ENCODE measurements at regions not wholly inside any gene's neighbourhood (a gene's known extent, or its start where the extent isn't known, plus 50 kb on each side); places are given as distances from the start of the nearest gene placed in this dataset.

- H3K4me3 ChIP-seq (ENCODE audit: low read depth, low read length), result no peak overlapping the region
- TF ChIP-seq MAX (IDR thresholded peaks at IDR 0.05; ENCODE audit: low read depth, low read length) (no peak), CTCF (IDR thresholded peaks at IDR 0.05; ENCODE audit: low read depth, low read length) (no peak), POLR2A (IDR thresholded peaks at IDR 0.05; ENCODE audit: extremely low read depth, insufficient read length) (no peak), MYC (IDR thresholded peaks at IDR 0.05; ENCODE audit: low read depth, low read length) (no peak)
- no peak for DNase-seq (ENCODE audit: low read depth)
Observed at GRCh38 chr11:70883323-70883940, 368.9 kb downstream of the SHANK2 start.

GRCh38 chr11:70883973-70884623 is 368.3 kb downstream of the SHANK2 start:
- TF ChIP-seq MAX (IDR thresholded peaks at IDR 0.05; ENCODE audit: low read depth, low read length) (no peak), MYC (IDR thresholded peaks at IDR 0.05; ENCODE audit: low read depth, low read length) (no peak), POLR2A (IDR thresholded peaks at IDR 0.05; ENCODE audit: extremely low read depth, insufficient read length) (no peak), CTCF (IDR thresholded peaks at IDR 0.05; ENCODE audit: low read depth, low read length) (no peak)
- no peak overlapping the region for H3K4me3 ChIP-seq (ENCODE audit: low read depth, low read length)
- DNase-seq (ENCODE audit: low read depth), result no peak

- no peak overlapping the region for H3K4me3 ChIP-seq (ENCODE audit: low read depth, low read length)
- no peak for DNase-seq (ENCODE audit: low read depth)
- TF ChIP-seq POLR2A (IDR thresholded peaks at IDR 0.05; ENCODE audit: extremely low read depth, insufficient read length) (no peak), CTCF (IDR thresholded peaks at IDR 0.05; ENCODE audit: low read depth, low read length) (no peak), MYC (IDR thresholded peaks at IDR 0.05; ENCODE audit: low read depth, low read length) (no peak), MAX (IDR thresholded peaks at IDR 0.05; ENCODE audit: low read depth, low read length) (no peak)
Observed at GRCh38 chr11:70885281-70886231, 366.8 kb downstream of the SHANK2 start.

GRCh38 chr11:70886256-70886655 is 366.1 kb downstream of the SHANK2 start:
- no peak overlapping the region for H3K4me3 ChIP-seq (ENCODE audit: low read depth, low read length)
- no peak for DNase-seq (ENCODE audit: low read depth)
- no peak for TF ChIP-seq MYC (IDR thresholded peaks at IDR 0.05; ENCODE audit: low read depth, low read length)

GRCh38 chr11:70886676-70887541 is 365.5 kb downstream of the SHANK2 start:
- TF ChIP-seq CTCF (IDR thresholded peaks at IDR 0.05; ENCODE audit: low read depth, low read length), result no peak
- TF ChIP-seq MAX (IDR thresholded peaks at IDR 0.05; ENCODE audit: low read depth, low read length), result no peak
- no peak for TF ChIP-seq MYC (IDR thresholded peaks at IDR 0.05; ENCODE audit: low read depth, low read length)
- no peak for TF ChIP-seq POLR2A (IDR thresholded peaks at IDR 0.05; ENCODE audit: extremely low read depth, insufficient read length)
- DNase-seq (ENCODE audit: low read depth), result no peak
- H3K4me3 ChIP-seq (ENCODE audit: low read depth, low read length), result no peak overlapping the region

All from NB4 (cell line).